ENCODE measurements at regions not wholly inside any gene's neighbourhood (a gene's known extent, or its start where the extent isn't known, plus 50 kb on each side); places are given as distances from the start of the nearest gene placed in this dataset.

DNA sequence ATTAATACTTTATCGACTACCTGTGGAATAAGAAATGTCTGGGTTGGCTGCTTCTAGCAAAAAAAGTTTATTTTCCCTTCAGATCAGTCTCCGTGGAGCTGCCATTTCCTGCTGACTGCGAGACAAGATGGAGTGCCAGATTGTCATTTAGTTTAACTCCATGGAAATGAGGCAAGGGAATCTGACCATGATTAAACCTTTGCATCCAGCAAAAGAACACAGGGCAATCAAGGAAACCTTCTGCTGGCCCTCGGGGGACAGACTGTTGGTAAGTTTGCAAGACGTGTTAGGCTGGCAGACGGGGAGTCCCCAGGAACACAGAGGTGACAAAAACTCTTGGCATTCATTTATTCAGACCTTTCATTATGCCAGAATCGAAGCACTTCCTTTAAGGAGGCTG, 52.2 kb upstream of the SPACA1 start:
- no peak for DNase-seq

GRCh38 chr6:87993356-87993755, 54.3 kb upstream of the SPACA1 start:
- DNase-seq = no peak

GRCh38 chr6:87990871-87991270, 56.8 kb upstream of the SPACA1 start:
- no peak for DNase-seq

DNA sequence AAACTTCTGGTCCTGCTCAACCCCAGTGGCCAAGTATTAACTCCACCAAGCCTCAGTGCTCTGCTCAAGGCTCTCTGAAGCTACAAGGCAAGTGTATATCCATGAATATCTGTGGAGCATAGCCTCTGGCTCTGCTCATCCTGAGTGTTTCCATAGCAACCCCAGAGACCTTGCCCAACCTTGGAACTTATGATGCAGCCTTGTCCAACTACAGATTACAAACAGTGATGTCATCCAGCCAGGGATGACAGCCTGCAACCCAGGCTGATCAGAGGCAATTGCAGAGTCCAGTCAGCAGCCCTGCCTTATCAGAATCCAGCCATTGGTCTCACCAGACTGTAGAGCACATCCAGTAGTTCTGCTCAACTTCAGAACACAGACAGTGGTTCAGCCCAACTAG, 65.5 kb upstream of the SPACA1 start:
- DNase-seq = no peak

- DNase-seq = no peak
Measured at GRCh38 chr6:87979737-87980136, 67.9 kb upstream of the SPACA1 start.

GRCh38 chr6:87976616-87977015, 71.0 kb upstream of the SPACA1 start:
- DNase-seq = no peak

DNA sequence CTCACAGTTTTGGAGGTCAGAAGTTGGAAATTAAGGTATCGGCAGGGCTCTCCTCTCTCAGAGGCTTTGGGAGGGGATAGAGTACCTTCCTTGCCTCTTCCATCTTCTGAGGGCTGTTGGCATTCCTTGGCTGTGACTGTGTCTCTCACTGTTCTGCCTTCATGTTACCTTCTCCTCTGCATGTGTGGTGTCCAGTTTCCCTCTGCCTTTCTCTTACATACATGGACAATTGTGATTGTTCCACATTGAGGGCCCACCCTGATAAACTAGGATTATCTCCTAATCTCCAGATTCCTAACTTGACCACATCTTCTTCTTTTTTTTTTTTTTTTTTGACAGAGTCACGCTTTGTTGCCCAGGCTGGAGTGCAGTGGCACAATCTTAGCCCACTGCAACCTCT, 72.1 kb upstream of the SPACA1 start:
- no peak for DNase-seq

GRCh38 chr6:87972279-87972678, 75.4 kb upstream of the SPACA1 start:
- DNase-seq = no peak

DNA sequence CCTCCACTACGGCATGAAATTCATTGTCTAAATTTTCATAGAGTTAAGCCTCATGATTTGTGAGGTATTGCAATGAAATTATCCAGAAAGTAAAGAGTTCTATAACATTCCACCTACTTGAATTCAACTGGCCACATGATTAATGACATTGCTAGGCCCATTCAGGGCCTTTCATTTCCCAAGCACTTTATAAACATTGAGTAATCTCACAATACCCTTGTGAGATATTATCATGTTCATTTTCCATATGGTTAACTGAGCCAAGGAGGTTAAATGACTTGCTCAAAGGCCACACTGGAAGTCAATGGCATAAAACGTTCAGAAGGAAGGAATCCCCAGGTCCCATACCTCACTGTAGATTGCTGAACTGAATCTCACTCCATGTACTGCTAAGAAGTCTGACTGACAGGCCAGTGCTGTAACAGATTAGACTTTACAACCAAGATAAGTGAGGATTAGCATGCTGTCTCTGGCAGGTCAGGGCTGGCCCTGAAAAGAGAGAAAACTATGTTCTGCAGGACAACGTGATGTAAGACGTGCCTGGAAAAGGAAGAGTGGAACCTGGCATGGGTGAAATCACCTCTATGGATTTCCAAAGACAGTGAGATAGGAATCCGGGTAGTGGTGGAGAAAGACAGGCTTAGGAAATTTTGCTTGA, 75.9 kb upstream of the SPACA1 start:
- no peak for DNase-seq

- DNase-seq = peak; percentile 4
Measured at GRCh38 chr6:87968435-87969278, 79.0 kb upstream of the SPACA1 start.

- DNase-seq = no peak
Measured at GRCh38 chr6:87965806-87966205, 81.8 kb upstream of the SPACA1 start.

GRCh38 chr6:87959083-87959482, 88.6 kb upstream of the SPACA1 start:
- no peak for DNase-seq

GRCh38 chr6:87951751-87952150, 95.9 kb upstream of the SPACA1 start:
- no peak for DNase-seq

GRCh38 chr6:87950614-87951013, 97.0 kb upstream of the SPACA1 start:
- no peak for DNase-seq

- DNase-seq = no peak
Measured at GRCh38 chr6:87949194-87949593, 98.4 kb upstream of the SPACA1 start.

GRCh38 chr6:87946669-87947068, 101.0 kb upstream of the SPACA1 start:
- no peak for DNase-seq

DNA sequence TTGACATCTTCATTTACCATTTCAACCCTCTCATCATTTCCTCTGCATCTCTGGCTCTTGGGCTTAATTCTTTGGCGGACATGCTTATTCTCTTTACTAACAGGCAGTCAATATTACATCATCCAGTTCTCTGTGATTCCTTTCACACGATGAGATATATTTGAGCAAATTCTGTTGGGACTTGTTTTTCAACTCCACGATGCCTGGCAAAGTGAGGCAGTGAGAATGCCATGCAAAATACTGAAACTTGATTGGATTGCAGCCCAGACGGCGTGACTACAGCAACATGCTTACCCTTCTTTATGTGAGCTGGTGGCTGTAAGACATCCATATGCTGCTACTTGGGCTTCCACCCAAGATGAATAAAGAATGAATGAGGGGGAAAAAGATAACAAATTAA, 101.7 kb upstream of the SPACA1 start:
- no peak for DNase-seq

GRCh38 chr6:87945181-87945580, 102.5 kb upstream of the SPACA1 start:
- no peak for DNase-seq

DNA sequence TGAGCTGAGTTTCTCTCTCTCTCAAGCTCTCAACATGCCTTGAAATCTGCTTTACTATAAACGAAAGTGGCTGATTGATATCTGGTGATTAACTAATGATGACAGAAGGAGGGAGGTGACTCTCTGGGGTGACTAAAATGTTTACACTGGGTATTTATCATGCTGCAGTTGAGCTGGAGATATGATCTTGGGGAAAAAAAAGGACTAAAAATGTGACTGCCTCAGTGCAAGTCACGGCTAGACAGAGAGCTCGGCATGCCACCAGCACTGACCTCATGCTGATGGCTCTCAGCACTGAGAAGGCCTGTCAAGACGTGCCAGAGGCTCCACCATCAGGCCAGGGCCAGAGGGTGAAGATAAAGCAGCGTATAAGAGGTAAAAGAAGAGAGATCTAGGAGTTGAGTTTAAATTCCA, 103.1 kb upstream of the SPACA1 start:
- no peak for DNase-seq

GRCh38 chr6:87943191-87943590, 104.5 kb upstream of the SPACA1 start:
- DNase-seq = no peak

- DNase-seq = no peak
Measured at GRCh38 chr6:87941556-87942358, 105.9 kb upstream of the SPACA1 start.

DNA sequence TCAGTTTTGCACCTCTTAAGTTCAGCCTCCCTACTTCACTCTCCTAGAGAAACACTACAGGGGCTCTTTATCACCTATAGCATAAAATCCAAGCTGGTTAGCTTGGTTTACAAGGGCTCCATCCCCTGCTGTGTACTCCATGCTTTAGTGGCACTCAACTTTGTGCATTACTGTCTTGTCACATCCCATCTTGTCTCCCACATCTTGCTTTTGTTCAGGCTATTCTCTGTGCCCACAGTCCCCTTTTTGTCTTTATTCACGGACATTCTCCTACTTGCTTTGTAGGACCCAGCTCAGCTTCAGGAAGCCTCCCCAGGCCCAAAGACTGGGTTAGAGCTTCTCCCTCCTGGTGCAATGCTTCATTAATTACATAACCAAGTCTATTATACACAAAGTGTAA, 107.9 kb upstream of the SPACA1 start:
- DNase-seq = no peak

DNA sequence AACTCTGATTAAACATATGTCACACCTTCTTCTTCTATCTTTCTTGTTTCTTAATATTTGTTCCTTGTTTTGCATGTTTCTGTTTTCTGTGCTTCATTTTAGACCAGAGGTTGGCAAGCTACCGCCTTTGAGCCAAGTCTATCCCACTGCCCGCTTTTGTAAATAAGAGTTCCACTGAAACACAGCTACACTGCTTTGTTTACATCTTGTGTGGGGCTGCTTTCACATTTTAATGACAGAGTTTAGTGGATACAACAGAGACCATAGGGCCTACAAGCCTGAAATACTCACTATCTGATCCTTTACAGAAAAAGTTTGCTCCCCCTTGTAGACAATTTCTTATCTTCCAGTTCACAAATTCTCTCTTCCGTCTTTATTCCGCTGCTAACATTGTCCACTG, 109.4 kb upstream of the SPACA1 start:
- no peak for DNase-seq

GRCh38 chr6:87936065-87936464, 111.6 kb upstream of the SPACA1 start:
- no peak for DNase-seq
